LNCaP clone FGC (cell line): ENCODE measurements at regions not wholly inside any gene's neighbourhood (a gene's known extent, or its start where the extent isn't known, plus 50 kb on each side); places are given as distances from the start of the nearest gene placed in this dataset.

Experiments used
- DNase-seq: peaks from one replicate; pipeline ENCODE4 v3.0.0-alpha.2; 2011; ENCODE audit warnings: low read depth
- H3K4me3 ChIP-seq: 2 replicates; pipeline ENCODE4 v1.5.1; 2011; ENCODE audit warnings: mild to moderate bottlenecking, low read depth, low read length, control low read depth
- CTCF ChIP-seq: IDR thresholded peaks from 2 replicates; pipeline ENCODE4 v1.5.1; 2012; ENCODE audit warnings: mild to moderate bottlenecking; ENCODE audit not compliant: control insufficient read depth, insufficient read depth; ENCODE audit errors: extremely low read depth

DNA sequence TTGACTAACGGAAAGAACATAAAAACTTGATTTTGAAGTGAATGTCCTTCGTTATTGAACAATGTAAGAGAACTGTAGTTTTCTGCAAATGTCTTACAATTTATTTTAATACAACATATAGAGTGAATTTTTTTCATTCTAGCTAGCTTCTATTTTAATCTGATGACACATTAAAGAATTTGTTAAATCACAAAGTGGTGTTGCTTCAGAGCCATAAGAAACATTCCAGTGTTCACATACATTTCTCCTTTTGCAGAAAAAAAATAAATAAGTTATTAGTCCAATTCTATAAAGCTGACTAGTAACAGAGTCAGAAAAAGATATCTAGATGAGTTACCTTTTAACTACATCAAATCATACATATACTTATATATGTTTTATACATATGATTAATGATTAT, 914.3 kb upstream of the SLC39A10 start:
- H3K4me3 ChIP-seq: no peak overlapping the region
- no peak for TF ChIP-seq CTCF
- no peak for DNase-seq

- DNase-seq: no peak
- H3K4me3 ChIP-seq: no peak overlapping the region
- no peak for TF ChIP-seq CTCF
Observed at GRCh38 chr2:194739217-194739616, 917.8 kb upstream of the SLC39A10 start.

GRCh38 chr2:194735837-194736542, 921.0 kb upstream of the SLC39A10 start:
- no peak for TF ChIP-seq CTCF
- no peak overlapping the region for H3K4me3 ChIP-seq
- no peak for DNase-seq

GRCh38 chr2:194730266-194730665, 926.8 kb upstream of the SLC39A10 start:
- H3K4me3 ChIP-seq: no peak overlapping the region
- no peak for TF ChIP-seq CTCF
- DNase-seq: no peak

GRCh38 chr2:194725169-194725568, 931.9 kb upstream of the SLC39A10 start:
- H3K4me3 ChIP-seq: no peak overlapping the region
- DNase-seq: no peak
- no peak for TF ChIP-seq CTCF

DNA sequence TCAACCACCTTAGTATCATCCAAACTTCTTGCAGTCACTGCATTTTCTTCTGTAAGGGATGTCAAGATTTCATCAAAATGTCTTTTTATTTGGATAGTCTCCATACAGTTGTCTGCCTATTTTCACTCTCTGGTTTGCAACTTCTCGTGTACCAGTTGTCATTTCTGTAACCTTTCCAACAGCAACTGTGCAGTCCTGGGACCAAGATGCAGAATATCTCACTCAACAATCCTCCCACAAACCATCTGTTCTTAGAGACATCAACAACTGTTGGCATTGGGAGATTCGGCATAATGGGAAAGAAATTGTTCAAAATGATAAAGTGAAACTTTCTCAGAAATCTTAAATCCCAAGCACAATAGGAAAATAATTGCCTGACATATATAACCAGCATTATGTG, 933.6 kb upstream of the SLC39A10 start:
- no peak for TF ChIP-seq CTCF
- DNase-seq: no peak
- H3K4me3 ChIP-seq: no peak overlapping the region

GRCh38 chr2:194721227-194721626, 935.8 kb upstream of the SLC39A10 start:
- TF ChIP-seq CTCF: no peak
- no peak overlapping the region for H3K4me3 ChIP-seq

More at GRCh38 chr2:194721227-194721626, 935.8 kb upstream of the SLC39A10 start:
- no peak for DNase-seq
